GM18511 (cell line): ENCODE measurements at regions not wholly inside any gene's neighbourhood (a gene's known extent, or its start where the extent isn't known, plus 50 kb on each side); places are given as distances from the start of the nearest gene placed in this dataset.
"Not testable (repeated sequence)": the region's sequence is repeated elsewhere in the genome, so short reads cannot be mapped to it uniquely, and the experiment has no call there.

Experiments
- ATAC-seq: cut with Tn5 transposase; IDR thresholded peaks from one replicate; pipeline ENCODE4 v1.9.1; 2021; ENCODE audit warnings: mild to moderate bottlenecking, moderate library complexity; ENCODE audit not compliant: unreplicated experiment

GRCh38 chr4:84381759-84382158, 117.3 kb downstream of the NKX6-1 start:
- ATAC-seq, result no peak

GRCh38 chr4:84379917-84380641, 119.0 kb downstream of the NKX6-1 start:
- ATAC-seq, result no peak

DNA sequence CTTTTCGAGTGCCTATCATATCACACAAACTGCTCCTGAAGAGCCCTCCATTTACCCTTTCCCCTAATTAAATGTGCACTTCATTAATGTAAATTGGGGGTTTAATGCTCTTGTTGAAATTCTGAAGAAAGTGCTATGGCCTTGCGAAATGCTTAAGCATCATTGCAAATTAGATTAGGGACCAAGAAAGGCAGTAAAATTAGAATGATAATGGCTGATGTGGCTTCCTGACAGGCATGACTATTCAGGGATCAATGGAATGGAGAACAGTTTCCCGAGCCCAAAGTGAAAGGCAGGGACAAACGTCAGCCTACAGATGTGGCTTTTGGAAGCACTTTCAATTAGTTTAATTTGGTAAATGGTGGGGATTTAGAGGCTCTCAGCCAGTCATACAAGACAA, 120.1 kb downstream of the NKX6-1 start:
- no peak for ATAC-seq

- no peak for ATAC-seq
Measured at GRCh38 chr4:84378356-84378755, 120.7 kb downstream of the NKX6-1 start.

DNA sequence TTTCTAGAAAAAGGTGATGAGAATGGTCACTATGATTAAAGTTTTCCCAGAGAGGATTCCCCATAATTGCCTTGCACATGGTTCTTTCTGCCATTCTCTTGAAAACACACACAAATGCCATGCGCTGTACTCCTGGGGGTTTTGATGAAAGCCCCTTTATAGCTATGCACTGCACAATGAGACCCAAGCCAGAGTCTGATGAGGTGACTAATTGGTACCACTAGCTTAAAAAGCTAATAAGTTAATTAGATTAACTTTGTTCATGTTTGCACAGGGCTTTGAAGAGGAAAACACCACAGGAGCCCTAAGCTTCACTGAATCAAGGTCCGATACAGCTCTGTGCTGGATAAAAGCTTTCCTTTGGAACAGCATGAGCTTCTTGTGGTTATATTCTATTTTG, 132.2 kb downstream of the NKX6-1 start:
- no peak for ATAC-seq

DNA sequence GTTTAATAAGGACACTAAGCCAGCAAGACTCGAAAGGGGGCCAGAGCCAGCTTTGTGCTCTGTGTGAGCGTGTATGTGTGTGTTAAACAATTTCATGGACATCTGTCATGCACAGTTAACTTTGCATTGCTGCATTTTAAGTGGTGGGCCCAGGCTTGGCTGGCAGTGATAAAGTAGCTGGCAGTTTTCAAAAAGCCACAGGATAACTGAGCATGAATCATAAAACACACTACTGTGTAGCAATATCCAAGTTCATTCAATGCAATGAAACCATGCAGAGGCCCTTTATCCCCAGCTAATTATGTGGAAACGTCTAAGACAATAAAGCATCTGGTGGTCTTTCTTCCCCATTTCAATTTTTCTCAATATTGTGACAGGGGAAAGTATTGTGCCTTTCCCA, 132.9 kb downstream of the NKX6-1 start:
- ATAC-seq, result no peak

DNA sequence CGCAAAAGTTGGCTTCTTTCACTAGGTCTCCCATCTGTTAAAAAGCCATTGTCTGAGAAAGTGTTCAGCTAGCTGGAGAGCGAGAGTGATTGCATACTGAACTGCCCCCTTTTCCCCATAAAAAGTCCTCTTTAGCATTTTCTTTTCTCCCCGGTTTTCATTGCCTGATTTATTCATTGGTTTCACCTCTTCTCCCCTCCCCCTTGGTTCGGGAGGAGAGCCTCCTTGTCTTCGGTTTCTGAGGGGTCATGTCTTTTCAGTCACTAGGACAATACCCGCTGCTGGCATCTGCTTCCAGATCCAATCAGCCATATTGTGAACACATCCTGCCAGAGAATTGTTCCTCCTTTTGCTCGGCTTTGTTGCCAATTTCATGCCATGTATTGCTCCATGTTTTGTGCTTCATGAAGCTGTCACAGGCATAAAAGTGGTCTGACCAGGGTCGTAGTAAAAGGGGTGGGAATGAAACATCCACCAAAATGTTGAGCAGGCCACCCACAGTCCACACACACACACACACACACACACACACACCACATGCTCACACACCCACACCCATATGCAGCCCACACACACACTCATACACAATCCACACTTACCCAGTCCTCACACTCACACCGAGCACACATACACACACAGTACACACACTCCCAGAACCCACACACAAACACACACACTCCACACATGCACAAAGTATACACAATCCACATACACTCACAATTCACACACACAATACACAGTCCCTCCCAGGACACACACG, 136.0 kb downstream of the NKX6-1 start:
- no peak for ATAC-seq

GRCh38 chr4:84342161-84342560, 156.9 kb downstream of the NKX6-1 start:
- ATAC-seq, result no peak

GRCh38 chr4:84341559-84341958, 157.5 kb downstream of the NKX6-1 start:
- ATAC-seq, result no peak

- no peak for ATAC-seq
Measured at GRCh38 chr4:84338367-84338766, 160.7 kb downstream of the NKX6-1 start.

- no peak for ATAC-seq
Measured at GRCh38 chr4:84336964-84337705, 162.0 kb downstream of the NKX6-1 start.

DNA sequence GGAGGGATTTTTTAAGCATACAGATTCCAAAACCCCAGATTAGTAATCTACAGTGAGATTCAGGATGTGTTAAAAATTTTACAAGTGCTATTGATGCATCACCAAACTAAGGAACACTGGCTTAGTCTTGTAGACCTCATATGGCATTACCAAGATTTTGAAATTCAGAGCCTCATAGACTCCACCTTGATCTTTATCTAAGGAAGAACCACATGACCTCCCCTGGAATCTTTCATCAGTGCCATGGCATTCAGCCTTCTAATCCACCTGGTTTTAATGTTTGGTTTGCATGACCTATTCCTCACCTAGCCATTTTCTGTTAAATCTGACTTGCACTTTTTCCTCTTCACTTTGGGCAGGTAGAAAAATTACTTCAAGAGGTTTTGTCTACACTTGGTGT, 171.6 kb downstream of the NKX6-1 start:
- ATAC-seq, result no peak

- no peak for ATAC-seq
Measured at GRCh38 chr4:84325625-84326024, 173.5 kb downstream of the NKX6-1 start.

GRCh38 chr4:84324303-84325245, 174.5 kb downstream of the NKX6-1 start:
- no peak for ATAC-seq

DNA sequence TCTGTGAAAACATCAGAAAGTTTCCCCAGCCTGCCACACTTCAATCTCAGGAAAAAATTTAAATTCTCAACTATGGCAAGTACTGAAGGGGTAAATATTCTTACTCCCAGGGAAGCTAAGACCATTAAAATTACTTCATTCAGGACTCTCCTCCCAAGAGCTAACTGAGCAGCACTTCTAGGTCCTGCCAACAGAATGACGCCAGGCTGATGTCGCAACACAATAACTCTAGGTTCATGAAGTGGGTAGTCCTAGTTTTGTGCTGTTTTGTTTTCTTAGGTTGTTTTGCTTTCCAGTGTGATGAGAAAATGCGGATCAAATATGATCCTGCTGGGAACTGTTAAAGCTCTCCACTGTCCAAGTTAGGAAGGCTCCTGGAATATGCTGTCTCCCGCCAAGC, 180.0 kb downstream of the NKX6-1 start:
- no peak for ATAC-seq

- no peak for ATAC-seq
Measured at GRCh38 chr4:84317513-84317912, 181.6 kb downstream of the NKX6-1 start.

DNA sequence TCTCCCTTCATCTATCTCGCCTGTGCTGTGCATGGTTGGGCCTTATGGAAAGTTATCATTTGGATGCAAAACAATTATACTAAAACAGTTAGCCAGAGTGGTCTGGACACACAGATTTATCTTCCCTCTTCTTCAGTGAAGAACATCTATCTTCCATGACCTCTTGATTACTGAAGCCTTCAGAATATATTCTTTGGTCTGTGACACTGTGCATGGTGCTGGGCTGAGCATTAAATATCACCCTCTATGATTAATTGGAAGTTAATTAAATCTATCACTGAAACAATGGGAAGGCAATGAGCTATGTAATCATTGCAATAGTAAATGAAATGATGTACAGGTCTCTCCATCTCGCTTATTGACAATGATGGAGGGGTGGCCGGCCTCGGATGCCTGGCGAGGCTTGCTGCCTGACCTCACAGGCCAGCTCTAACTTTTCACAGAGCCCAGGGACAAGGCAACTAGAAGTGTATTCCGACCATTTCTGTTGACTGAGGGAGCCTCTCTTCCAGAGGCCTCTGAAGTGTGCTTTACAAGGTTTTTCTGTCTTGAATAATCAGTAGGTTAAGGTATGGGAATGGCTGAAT, 186.6 kb downstream of the NKX6-1 start:
- ATAC-seq, result no peak

GRCh38 chr4:84309191-84309590, 189.9 kb downstream of the NKX6-1 start:
- ATAC-seq, result no peak

DNA sequence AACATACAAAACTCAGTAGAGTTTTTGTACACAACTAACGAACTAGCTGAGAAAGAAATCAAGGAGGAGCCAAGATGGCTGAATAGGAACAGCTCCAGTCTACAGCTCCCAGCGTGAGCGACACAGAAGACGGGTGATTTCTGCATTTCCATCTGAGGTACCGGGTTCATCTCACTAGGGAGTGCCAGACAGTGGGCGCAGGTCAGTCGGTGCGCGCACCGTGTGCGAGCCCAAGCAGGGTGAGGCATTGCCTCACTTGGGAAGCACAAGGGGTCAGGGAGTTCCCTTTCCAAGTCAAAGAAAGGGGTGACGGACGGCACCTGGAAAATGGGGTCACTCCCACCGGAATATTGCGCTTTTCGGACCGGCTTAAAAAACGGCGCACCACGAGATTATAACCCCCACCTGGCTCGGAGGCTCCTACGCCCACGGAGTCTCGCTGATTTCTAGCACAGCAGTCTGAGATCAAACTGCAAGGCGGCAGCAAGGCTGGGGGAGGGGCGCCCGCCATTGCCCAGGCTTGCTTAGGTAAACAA, 200.3 kb downstream of the NKX6-1 start:
- ATAC-seq, result not testable (repeated sequence)
